Fibroblast of pulmonary artery (primary cell): ENCODE measurements at regions not wholly inside any gene's neighbourhood (a gene's known extent, or its start where the extent isn't known, plus 50 kb on each side); places are given as distances from the start of the nearest gene placed in this dataset.
A peak's percentile ranks its signal among the peaks of the same experiment; 100 is the strongest.

Experiments
- DNase-seq: peaks from one replicate; pipeline ENCODE4 v3.0.0-alpha.2; 2010; ENCODE audit warnings: low read depth
- H3K4me3 ChIP-seq: replicated peaks from 2 replicates; pipeline ENCODE4 v1.5.1; 2011; ENCODE audit warnings: low read depth, mild to moderate bottlenecking, control low read depth, low read length, moderate library complexity
- TF ChIP-seq, protein P1 (sequence below): IDR thresholded peaks from 2 replicates; pipeline ENCODE4 v1.5.1; 2011; ENCODE audit warnings: mild to moderate bottlenecking, control low read depth, low read length, inconsistent platforms; ENCODE audit errors: missing control alignments

DNA sequence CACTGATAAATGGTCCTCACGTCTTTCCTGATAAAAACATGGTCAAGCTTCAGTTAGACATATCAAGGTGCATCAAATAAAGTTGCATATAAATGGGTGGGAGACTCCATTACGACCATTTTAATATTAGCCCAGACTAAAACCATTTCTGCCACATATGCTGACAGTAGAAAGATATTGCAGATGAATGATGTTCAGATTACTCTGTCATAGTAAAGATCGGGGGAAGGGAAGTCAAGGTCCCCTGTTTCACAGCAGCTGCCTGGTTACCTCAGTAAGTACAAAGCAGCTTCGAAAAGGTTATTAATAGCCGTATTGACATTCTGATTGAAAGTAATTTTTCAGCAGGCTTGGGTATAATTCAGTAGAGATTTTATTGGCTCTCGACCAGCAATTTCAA lies 927.7 kb upstream of the CDH2 start:
- DNase-seq: no peak
- TF ChIP-seq, protein P1, sequence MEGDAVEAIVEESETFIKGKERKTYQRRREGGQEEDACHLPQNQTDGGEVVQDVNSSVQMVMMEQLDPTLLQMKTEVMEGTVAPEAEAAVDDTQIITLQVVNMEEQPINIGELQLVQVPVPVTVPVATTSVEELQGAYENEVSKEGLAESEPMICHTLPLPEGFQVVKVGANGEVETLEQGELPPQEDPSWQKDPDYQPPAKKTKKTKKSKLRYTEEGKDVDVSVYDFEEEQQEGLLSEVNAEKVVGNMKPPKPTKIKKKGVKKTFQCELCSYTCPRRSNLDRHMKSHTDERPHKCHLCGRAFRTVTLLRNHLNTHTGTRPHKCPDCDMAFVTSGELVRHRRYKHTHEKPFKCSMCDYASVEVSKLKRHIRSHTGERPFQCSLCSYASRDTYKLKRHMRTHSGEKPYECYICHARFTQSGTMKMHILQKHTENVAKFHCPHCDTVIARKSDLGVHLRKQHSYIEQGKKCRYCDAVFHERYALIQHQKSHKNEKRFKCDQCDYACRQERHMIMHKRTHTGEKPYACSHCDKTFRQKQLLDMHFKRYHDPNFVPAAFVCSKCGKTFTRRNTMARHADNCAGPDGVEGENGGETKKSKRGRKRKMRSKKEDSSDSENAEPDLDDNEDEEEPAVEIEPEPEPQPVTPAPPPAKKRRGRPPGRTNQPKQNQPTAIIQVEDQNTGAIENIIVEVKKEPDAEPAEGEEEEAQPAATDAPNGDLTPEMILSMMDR: no peak
- no peak overlapping the region for H3K4me3 ChIP-seq

DNA sequence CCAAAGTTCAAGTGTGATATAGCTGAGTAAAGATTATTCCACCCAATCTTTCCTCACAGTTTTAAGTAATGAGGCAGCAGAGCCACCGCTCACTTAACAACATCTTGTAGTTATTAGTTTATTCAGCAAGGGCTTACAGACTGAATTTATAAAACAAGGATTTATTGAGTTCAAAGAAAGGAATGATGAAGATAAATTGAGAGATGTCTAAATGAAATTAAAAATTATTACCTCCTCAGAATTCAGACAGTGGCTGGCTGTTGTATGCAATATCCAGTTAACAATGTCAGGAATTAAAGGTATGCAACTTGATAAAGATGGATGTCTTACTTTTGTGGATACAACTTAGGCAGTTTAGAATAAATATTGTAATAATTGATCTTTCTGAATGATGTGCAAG lies 927.3 kb upstream of the CDH2 start:
- TF ChIP-seq, protein P1: no peak
- H3K4me3 ChIP-seq: no peak overlapping the region
- no peak for DNase-seq

DNA sequence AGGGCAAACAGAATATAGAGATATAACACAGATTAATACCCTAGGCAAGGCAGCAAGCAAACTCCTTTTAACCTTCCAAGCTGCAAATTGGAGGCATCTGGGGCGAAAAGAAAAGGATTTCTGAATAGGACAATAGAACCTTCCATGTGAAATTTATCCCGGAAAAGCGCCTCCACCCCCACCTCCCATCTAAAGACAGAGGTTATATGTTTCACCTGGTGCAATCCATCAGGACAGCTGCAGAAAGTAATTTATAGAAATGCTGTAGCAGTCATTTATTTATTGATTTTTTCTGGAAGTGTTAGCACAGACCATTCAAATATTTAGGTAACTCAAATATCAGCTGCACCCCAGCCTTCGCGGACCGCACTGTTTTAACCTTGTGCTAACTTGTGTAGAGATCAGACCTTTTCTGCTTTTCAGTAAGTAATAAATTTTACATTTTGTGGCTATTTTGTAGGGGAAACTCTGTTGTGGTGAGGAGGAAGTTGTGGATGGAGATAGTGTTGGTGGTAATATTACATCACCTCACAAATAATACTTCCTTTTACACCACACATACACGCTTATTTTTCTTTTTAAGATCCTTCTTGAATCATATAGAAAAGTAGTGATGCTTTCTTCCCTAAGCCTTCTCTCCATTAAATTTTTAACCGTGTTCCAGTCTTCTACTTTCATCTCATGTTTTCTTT lies 919.3 kb upstream of the CDH2 start:
- TF ChIP-seq, protein P1: no peak
- no peak overlapping the region for H3K4me3 ChIP-seq
- no peak for DNase-seq

DNA sequence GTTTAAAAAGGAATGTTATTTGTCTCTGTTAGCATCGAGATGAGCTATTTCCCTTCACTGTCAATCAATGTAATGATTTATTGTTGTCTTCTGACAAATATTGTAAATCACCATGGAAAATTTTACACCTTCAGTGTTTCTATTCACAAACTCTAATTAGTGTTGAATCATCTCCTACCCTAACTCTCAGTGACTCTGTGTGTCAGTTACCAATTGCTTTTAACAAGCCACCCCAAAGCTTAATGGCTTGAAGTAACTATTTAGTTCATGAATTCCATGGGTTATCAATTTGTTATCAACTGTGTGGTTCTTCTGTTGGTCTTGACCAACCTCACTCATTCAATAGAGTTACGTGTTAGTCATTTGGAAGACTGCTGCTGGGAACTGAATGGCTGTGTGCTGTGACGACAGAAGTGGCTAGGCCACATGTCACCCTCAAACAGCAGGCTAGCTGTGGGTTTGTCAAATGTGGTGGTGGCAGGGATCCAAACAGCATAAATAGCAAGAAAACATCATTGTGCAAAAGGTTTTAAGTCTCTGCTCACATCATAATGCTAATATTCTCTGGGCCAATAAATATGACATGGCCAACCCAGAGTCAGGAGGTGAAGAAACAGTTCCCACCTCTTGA lies 910.8 kb upstream of the CDH2 start:
- no peak overlapping the region for H3K4me3 ChIP-seq
- TF ChIP-seq, protein P1: no peak
- no peak for DNase-seq

DNA sequence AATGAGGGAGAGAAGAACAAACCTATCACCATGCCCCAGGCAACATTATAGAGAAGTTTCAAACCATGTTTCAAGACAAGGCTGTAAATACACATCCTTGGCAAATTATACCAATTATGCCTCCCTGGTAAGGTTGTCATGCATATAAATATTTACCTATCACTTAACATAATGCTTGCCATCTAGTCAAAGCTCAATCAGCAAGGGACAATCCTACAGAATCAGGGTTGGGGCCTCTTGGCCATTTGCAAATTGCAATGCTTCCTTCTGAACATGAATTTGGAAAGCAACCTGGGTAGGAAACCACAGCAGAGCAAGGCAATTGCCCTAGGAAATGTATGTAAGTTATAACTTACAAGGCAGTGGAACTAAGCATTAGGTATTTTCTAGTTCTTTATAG lies 907.2 kb upstream of the CDH2 start:
- TF ChIP-seq, protein P1: no peak
- H3K4me3 ChIP-seq: no peak overlapping the region
- DNase-seq: no peak

- no peak overlapping the region for H3K4me3 ChIP-seq
- peak; percentile 11 for DNase-seq
- TF ChIP-seq, protein P1: no peak
These were observed 906.6 kb upstream of the CDH2 start for GRCh38 chr18:29083545-29083944.

DNA sequence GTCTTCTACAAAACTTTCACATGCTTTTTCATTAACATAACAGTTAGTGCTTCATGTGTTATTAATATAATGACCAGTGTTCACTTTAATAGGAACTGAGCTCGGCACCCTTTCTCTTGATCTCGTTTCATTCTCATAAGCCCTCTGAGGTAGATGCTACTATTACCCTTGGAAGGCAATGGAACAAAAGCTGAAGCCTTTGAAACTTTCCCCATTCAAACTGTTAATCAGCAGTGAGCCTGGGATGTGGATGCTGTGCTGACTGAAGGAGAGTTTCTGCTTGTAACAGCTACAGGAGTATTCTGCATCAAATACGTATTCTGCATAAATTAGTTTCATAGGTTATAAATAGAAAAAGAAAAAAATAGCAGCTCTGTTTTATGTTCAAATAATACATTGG lies 904.0 kb upstream of the CDH2 start:
- TF ChIP-seq, protein P1: no peak
- DNase-seq: no peak
- no peak overlapping the region for H3K4me3 ChIP-seq
